NCI-H460 (cell line): ENCODE measurements at regions not wholly inside any gene's neighbourhood (a gene's known extent, or its start where the extent isn't known, plus 50 kb on each side); places are given as distances from the start of the nearest gene placed in this dataset.

Experiments used
- DNase-seq: peaks from one replicate; pipeline ENCODE4 v3.0.0-alpha.2; 2016; ENCODE audit warnings: low read depth; ENCODE audit errors: extremely low read depth

DNA sequence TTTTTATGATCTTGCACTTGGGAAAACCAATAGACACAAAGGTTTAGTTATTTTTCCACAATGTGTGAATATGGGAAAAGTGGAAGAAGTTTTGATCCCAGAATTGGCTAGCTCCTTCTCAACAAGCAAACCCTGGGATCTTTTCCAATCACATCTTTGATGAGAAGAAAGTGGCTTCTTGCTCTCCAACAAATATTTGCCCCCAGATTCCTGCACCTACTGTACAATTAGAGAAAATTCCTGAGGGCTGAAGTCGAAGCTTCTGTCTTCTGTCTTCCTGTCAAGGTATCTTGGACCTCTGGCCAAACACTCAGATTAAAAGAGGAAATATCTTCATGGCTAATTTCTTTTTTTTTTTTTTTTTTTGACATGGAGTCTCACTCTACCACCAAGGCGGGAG, 113.1 kb upstream of the SLC45A1 start:
- DNase-seq, result no peak

DNA sequence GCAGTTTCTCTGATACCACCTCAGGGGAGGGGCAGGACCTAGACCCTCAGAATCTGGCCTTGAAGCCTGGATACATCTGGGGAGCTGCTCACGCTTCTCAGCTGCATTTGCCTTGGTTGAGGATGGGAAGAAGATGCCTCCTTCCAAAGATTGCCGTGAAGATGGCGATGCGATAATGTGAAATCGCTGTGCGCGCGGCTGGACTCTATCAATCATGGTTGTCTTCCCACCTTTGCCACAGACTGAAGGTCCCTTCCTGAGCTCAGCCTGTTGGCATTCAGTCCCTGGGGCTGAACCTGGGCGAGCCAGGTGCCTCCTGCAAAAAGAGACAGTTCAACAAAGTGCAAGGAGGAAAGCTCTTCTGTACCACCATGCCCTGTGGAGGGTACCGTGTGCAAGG, 114.4 kb upstream of the SLC45A1 start:
- DNase-seq, result no peak

DNA sequence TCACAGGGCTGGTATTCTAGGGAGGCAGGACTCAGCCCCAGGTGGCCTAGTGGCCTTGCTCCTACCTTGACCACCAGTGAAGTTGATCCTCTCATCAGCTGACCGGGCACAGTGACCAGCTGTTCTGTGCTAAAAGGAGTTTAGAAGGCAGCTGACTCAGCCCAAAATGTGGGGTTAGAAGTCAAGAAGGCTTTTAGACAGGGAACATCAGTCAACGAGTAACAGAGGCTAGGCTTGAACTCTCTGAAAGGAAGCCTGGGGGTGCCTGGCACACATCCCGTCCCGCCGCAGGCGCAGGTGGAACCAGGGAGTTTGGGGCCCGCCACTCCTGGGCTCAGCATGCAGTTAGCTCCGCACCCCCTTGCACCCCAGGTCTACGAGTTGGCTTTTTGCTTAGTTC, 114.9 kb upstream of the SLC45A1 start:
- no peak for DNase-seq

DNA sequence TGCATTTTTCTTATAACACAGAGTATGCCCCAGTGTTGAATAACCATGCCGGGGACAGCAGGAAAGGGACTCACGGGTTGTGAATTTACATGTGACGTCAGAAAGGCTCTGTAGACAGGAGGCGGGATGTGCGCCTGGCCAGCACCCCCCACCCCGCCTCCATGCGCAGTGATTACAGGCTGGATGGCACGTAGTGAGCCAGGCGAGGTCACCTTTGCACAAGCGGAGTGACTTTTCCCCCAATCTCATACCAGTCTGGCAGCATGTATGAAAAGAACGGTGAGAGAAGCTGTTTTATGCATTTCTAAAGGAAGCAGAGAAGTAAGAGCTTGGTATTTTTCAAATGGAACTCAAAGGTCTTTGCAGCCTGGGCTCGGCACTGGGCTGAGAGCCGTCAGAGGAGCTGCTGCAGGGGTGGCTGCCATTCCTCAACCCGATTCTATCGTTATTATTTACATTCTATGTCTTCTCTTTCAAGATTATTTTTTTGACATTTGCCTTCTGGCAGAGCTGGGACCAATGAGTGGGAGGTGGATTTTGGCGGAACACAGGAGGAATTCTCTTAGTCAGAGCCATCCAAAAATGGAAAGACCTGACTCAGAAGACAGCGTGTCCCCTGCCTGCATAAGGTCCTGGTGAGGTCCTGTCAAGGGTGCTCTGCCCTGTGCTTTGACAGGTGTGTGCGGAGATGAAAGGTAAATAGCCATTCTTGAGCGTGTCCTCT, 115.6 kb upstream of the SLC45A1 start:
- peak; percentile 83 for DNase-seq

DNA sequence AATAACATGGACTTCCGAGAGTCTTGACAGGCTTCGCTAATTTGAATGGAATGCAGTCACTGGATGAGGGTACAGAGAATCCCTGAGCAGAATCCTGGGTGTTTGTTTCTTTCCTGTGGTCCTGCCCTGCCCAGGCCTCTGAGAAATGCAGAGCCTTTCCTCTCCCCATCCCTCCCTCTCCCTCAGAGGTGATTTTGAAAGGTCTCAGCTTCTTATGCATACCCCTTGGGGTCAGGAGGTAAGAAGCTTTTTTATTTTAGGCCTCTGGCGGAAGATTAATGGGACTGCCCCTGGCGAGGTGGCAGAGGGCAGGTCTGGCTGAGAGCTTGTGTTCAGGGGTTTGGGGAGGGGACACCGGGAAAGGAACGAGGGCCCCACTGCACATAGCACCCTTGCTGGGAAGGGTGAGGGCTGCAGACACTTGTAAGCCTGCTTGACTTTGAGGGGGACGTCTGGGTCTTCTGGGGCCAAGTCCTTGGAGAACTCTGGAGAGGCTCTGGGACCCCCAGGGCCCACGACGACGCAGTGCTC, 116.5 kb upstream of the SLC45A1 start:
- peak; percentile 59 for DNase-seq

DNA sequence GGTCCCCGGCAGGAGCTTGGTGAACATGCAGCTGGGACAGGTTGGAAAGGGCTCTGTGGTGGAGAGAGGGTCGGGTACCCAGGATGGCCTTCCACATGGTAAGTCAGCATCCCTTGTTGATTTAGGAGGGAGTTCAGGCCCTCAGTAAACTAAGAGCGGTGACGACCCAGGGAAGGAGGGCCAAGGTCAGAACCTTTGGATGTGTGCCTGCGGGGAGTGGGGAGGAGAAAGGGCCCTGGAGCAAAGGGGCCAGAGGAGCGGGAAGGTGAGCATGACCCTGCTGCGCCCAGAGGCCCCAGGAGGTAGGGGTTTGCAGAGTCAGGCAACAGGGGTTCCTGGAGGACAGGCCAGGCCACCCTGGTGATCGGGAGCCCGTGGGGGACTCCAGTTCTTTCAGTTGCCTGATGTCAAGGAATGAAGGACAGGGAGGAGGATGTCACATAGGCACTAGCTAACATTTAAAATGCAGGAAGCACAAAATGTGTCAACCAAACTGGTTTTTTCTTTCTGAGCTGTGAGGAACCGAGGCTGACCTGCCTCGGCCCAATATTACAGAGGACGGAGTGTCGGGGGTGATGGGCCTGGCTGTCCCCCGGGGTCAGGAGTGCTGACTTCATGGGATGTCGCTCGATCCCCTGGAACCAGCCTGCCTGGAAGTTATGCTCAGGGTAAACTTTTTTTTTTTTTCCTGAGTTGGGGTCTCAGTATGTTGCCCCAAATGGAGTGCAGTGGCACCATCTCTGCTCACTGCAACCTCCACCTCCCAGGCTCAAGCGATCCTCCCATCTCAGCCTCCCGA, 117.4 kb upstream of the SLC45A1 start:
- DNase-seq, result no peak

DNA sequence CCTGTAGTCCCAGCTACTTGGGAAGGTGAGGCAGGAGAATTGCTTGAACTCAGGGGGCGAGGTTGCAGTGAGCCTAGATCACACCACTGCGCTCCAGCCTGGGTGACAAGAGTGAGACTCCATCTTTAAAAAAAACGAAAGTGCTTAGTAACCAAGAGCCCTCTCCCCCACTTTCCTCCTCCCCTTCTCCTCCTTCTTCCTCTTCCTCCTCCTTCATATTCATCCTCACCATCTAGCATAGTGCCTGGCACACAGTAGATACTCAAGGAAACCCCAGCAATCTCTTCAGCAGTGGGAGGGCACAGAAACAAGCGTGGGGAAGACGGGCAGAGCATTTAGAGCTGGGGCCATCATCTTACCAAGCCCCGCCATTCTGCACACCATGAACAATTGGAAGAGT, 119.4 kb upstream of the SLC45A1 start:
- DNase-seq, result no peak

DNA sequence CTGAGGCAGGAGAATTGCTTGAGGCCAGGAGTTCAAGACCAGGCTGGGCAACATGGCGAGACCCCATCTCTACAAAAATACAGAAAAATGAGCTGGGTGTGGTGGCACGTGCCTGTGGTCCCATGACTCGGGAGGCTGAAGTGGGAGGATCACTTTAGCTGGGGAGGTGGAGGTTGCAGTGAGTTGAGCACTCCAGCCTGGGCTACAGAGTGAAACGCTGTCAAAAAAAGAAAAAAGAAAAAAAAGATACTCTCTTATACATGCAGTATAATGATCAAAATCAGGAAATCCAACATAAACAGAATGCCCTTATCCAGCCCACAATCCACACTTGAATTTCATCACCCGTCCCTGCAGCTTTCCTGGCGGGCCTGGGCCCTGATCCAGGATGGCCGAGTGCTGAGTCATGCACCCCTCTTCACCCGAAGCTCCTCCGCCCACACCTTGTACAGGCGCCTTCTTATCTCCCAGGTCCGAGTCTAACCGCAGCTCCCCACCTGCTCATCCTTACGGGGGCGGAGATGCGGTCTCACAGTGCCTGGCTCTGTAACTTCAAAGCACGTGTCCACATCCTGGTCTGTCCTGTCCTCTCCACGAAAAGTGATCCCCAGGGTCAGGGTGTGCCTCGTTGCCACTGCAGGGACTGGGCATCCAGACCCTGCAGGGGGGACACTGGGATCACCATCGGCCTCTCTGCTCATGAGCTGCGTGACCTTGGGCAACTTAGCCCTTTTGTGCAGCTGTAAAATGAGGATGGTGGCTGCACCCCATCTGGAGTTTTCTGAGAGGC, 120.2 kb upstream of the SLC45A1 start:
- DNase-seq, result peak; percentile 71

DNA sequence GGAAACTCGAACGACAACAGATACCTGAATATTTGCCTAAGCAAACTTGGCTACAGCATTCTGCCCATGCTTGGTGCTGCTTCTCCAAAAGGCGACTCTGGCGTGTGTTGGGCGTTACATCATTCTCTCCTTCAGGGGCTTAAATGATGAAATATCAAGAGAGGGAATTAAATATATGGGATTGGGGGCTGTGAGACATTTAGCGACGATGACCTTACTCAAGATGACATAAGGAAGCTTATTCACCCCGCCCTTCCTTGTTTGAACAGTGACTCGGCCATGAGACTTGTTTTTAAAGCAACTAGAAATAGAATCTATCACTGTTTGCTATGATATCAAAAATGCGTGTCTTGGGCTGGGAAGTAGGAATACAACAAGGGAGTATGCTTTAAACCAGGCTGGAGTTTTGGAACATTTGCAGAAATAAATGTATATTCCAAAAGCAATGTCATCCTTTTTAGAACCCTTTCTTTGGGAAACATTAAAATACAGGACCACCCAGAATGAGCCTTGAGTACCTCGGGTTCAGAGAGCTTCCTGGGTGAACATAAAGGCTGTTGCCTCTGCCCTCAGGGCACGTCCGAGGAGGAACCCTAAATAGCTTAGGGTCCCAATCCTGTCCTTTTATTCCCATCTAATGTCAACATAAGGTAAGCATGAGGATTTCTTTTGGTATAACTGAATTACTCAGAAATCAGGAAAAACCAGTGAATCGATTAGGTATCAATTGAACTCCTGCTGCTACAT, 123.3 kb upstream of the SLC45A1 start:
- DNase-seq, result peak; percentile 97

DNA sequence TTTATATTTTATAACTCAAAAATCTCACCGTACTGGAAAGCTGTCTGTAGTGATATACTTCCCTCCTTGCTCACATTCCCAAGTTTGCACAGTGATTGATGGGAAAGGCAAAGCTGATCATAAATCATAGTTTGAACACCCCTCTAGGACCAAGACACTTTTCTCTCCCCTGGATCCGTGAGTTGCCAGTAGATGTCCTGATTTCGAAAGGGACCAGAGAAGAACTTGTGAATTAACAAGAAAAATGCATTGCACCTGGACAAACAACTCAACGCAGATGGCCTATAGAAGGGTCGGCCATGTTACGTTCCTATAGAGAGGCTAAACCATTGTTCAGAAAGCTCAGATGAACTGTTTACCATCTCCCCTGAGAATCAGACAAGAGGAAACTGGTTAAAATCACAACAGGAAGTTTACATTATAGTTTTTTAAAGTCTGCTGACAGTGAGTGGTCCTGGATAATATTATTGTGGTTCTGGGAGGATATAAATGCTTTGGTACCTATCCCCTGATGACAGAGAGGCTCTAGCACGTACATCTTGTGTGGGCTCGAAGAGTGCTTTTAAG, 124.0 kb upstream of the SLC45A1 start:
- no peak for DNase-seq

DNA sequence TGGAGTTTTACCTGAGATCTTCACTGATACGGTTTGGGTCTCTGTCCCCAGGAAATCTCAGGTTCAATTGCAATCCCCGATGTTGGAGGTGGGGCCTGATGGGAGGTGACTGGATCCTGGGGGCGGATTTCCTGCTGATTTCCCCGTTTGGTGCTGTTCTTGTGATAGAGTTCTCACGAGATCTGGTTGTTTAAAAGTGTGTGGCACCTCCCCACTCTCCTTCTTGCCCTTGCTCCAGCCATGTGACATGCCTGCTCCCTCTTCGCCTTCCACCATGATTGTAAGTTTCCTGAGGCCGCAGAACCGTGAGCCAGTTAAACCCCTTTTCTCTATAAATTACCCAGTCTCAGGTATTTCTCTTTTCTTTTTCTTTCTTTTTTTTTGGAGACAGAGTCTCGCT, 126.4 kb upstream of the SLC45A1 start:
- DNase-seq, result no peak

DNA sequence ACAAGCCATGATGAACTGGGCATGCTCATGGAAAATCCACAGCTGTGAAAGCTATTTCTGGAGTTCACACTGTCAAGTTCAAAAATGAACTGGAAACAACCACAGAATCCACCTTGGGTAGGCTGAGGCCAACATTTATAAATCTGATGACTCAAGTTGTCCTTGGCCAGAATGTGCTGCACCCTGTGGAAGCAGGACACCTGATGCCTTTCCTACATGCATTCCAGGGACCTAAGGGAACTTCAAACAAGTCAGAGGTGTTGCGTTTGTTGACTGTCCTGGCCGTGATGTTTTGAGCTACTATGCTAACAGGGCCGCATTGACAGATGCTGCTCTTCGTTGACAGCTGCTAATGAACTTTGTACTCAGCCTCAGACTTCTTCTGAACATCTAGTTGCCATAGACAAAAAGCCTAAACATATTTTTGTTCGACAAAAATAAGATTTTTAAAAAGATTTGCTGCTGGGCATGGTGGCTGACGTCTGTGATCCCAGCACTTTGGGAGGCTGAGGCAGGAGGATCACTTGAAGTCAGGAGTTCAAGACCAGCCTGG, 127.9 kb upstream of the SLC45A1 start:
- no peak for DNase-seq

DNA sequence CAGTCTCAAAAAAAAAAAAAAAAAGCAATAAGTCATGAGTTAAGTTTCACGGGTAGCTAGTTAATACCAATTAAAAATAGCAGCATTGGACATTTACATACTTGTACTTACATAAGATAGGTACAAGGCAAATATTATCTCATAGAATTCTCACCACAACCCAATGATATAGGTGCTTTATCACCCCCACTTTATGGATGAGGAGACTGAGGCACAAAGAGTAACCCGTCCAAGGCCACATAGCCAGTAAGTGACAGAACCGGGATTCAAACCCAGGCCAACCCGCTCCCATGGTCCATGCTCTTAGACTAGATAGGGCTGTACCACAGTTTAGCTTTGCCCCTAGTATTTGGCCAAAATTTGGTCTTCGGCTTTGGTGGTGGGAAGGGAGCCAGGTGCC, 132.5 kb upstream of the SLC45A1 start:
- DNase-seq, result no peak

DNA sequence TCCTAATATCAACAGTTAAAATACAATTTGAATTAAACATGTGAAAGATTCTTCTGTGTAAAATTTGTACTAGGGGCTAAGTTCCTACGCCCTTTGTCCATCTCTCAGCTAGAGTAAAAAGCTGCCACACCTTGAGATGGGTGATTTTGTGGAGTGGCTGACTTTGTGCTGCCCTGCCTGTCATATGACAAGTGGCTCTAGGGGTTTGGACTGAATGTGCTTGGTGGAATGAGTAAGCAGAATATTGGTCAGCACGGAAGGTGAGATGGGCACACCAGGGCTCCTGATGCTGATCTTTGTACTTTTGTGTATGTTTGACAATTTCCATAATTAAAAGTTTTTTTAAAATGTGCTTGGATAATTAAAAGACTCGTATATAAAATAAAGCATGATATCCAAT, 133.6 kb upstream of the SLC45A1 start:
- peak; percentile 65 for DNase-seq

DNA sequence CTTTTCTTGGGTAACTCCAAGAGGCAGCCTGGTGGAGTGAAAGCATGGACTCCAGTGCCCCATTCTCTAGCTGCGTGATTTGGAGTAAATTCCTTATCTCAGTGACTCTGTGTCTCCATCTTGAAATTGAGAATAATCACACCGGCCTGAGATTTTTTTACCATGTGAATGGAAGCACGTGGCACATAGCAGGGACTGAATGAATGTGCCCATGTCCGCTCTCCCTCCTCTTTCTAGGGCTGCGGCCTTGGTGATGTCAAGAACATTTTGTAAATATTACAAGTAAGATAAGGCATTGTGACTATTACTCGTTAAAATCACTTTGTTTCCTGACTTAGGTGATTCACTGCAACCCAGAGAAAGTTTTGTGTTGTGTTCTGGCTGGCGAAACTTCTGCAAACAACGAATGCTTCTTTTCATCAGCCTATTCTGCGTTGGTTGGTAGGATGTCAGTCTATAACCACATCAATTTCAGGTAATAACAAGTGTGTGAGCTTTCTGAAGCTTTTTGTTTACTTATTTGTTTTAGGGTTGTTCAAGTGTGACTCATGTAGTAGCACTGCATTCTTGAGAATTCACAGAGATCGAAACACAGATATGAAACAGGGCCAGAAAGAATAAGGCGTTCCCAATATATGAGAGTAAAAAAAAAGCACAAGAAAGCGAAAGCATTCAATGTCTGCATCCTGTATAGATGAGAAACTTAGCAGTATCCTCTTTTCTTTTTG, 135.7 kb upstream of the SLC45A1 start:
- peak; percentile 98 for DNase-seq

DNA sequence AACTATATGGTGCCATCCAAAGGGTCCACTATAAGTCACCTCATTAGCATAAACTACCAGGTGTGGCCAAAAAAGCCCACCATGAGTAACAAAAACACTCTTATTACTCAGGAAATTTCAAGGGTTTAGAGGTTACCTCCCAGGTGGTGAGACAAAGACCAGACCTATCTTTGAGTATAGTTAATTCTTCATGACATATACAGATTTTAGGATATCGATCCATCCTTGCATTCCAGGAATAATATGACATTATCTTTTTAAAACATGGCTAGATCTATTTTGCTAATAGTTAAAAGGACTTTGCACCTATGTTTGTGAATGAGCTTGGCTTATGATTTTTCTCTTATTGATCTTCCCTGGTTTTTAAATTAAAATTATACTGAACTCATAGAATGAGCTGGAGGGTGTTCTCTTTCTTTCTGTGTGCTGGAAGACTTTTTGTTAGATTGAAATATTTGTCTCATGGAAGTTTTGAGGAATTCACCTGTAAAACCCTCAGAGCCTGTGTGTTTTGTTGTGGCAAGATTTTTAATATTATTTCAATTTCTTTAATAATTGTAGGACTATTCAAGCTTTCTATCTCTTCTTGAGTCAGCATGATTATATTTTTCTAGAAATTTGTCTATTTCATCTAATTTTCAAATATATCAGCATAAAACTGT, 138.7 kb upstream of the SLC45A1 start:
- no peak for DNase-seq

DNA sequence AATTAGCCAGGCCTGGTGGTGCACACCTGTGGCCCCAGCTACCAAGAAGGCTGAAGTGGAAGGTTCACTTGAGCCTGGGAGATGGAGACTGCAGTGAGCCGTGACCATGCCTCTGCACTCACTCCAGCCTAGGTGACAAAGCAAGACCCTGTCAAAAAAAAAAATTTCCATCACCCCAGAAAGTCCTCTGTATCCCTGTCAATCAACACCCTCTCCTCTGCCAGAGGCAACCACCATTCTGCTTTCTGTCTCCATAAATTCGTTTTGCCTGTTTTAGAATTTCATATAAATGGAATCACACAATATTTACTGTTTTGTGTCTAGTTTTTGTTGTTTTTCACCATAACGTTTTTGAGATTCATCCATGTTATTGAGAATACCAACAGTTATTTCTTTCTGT, 141.6 kb upstream of the SLC45A1 start:
- DNase-seq, result no peak

DNA sequence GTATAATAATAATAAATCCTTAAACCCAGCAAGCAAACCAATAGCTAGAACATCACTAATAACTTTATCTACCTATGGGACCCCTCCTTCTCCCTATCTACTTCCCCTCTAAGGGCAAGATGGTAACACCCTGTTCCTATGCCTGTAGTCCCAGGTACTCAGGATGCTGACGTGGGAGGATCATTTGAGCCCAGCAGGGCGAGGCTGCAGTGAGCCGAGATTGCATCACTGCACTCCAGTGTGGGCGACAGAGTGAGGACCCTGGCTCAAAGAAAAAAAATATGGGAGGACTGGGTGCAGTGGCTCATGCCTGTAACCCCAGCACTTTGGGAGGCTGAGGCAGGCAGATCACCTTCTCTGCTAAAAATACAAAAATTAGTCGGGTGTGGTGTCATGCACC, 143.1 kb upstream of the SLC45A1 start:
- peak; percentile 48 for DNase-seq
